Ascending aorta (tissue), 2 donors: ENCODE measurements at regions not wholly inside any gene's neighbourhood (a gene's known extent, or its start where the extent isn't known, plus 50 kb on each side); places are given as distances from the start of the nearest gene placed in this dataset.

Source experiments
- DNase-seq, 2 donors: peaks; one replicate each; pipeline ENCODE4 v3.0.0-alpha.2; 2019; ENCODE audit warnings: low spot score in 2 of 2
- H3K27ac ChIP-seq, 2 donors: fragments of 200-600 bp; sonication (generic); one replicate each; pipeline ENCODE4 v1.5.1; 2016 to 2017; ENCODE audit warnings: mild to moderate bottlenecking in 1 of 2
- H3K27me3 ChIP-seq: fragments of 200-600 bp; sonication (generic); one replicate; pipeline ENCODE4 v1.5.1; 2017
- H3K36me3 ChIP-seq, 2 donors: fragments of 200-600 bp; sonication (generic); one replicate each; pipeline ENCODE4 v1.5.1; 2016
- H3K4me1 ChIP-seq, 2 donors: fragments of 200-600 bp; sonication (generic); one replicate each; pipeline ENCODE4 v1.5.1; 2016 to 2017; ENCODE audit warnings: mild to moderate bottlenecking in 1 of 2
- H3K4me3 ChIP-seq, 2 donors: fragments of 200-600 bp; sonication (generic); one replicate each; pipeline ENCODE4 v1.5.1; 2016 to 2017; ENCODE audit warnings: mild to moderate bottlenecking in 1 of 2
- H3K9me3 ChIP-seq, 2 donors: fragments of 200-600 bp; sonication (generic); one replicate each; pipeline ENCODE4 v1.5.1; 2016
- CTCF ChIP-seq, 3 experiments: fragments of 200-600 bp in 2 of 3; fragments of 450-650 bp in 1 of 3; sonication (generic) in 2 of 3; IDR thresholded peaks; one replicate each; pipeline ENCODE4 v1.5.1; 2016 to 2019; ENCODE audit warnings: antibody characterized with exemption in 3 of 3, mild to moderate bottlenecking in 1 of 3, moderate library complexity in 1 of 3
- intact Hi-C: fragments of 100-400 bp; cut with DNase I; formaldehyde crosslinking; loops from one replicate; pipeline ENCODE4 v1.15.1; 2023

- H3K4me3 ChIP-seq, result no peak overlapping the region
- no peaks in the 10 kb centered on the region for H3K27me3 ChIP-seq
- intact Hi-C loops, result no loop called here
- no peaks in the 10 kb centered on the region for H3K9me3 ChIP-seq
- H3K4me1 ChIP-seq, result no peaks in the 10 kb centered on the region
- TF ChIP-seq CTCF (IDR thresholded peaks at IDR 0.05), result no peak
- H3K36me3 ChIP-seq, result no peaks in the 10 kb centered on the region
- DNase-seq, result no peak
- no peak overlapping the region for H3K27ac ChIP-seq
These were observed 77.5 kb downstream of the FOXL3 start for GRCh38 chr7:367351-367901.

- no peak for TF ChIP-seq CTCF (IDR thresholded peaks at IDR 0.05)
- Histone ChIP-seq H3K36me3 (no peaks in the 10 kb centered on the region), H3K27ac (no peak overlapping the region), H3K4me3 (no peak overlapping the region), H3K27me3 (no peaks in the 10 kb centered on the region), H3K9me3 (no peaks in the 10 kb centered on the region), H3K4me1 (no peaks in the 10 kb centered on the region)
- intact Hi-C loops, result no loop called here
- DNase-seq, result no peak
These were observed 78.9 kb downstream of the FOXL3 start for GRCh38 chr7:368651-369475.

- no peak overlapping the region for H3K27ac ChIP-seq
- H3K4me1 ChIP-seq, result no peaks in the 10 kb centered on the region
- H3K4me3 ChIP-seq, result no peak overlapping the region
- TF ChIP-seq CTCF (IDR thresholded peaks at IDR 0.05), result no peak
- no peak for DNase-seq
- intact Hi-C loops, result no loop called here
- H3K36me3 ChIP-seq, result no peaks in the 10 kb centered on the region
- H3K9me3 ChIP-seq, result no peaks in the 10 kb centered on the region
- H3K27me3 ChIP-seq, result no peaks in the 10 kb centered on the region
These were observed 79.7 kb downstream of the FOXL3 start for GRCh38 chr7:369476-370258.

- DNase-seq, result no peak
These were observed 80.3 kb downstream of the FOXL3 start for GRCh38 chr7:370259-370625.

GRCh38 chr7:370775-371118, 80.8 kb downstream of the FOXL3 start:
- no peak for TF ChIP-seq CTCF (IDR thresholded peaks at IDR 0.05)
- H3K27ac ChIP-seq, result no peak overlapping the region
- no peaks in the 10 kb centered on the region for H3K9me3 ChIP-seq
- no peak overlapping the region for H3K4me3 ChIP-seq
- intact Hi-C loops, result no loop called here
- H3K4me1 ChIP-seq, result no peaks in the 10 kb centered on the region
- DNase-seq, result no peak
- no peaks in the 10 kb centered on the region for H3K27me3 ChIP-seq
- H3K36me3 ChIP-seq, result no peaks in the 10 kb centered on the region

More at GRCh38 chr7:370259-370625, 80.3 kb downstream of the FOXL3 start:
- Histone ChIP-seq H3K9me3 (no peaks in the 10 kb centered on the region), H3K27me3 (no peaks in the 10 kb centered on the region), H3K4me1 (no peaks in the 10 kb centered on the region), H3K4me3 (no peak overlapping the region), H3K36me3 (no peaks in the 10 kb centered on the region), H3K27ac (no peak overlapping the region)
- no peak for TF ChIP-seq CTCF (IDR thresholded peaks at IDR 0.05)
- intact Hi-C loops, result no loop called here
